Activated naive CD8-positive, alpha-beta T cell (primary cell): ENCODE measurements at regions not wholly inside any gene's neighbourhood (a gene's known extent, or its start where the extent isn't known, plus 50 kb on each side); places are given as distances from the start of the nearest gene placed in this dataset.
A peak's percentile ranks its signal among the peaks of the same experiment; 100 is the strongest.
"Not testable (repeated sequence)": the region's sequence is repeated elsewhere in the genome, so short reads cannot be mapped to it uniquely, and the experiment has no call there.

Experiments used
- H3K27ac Mint-ChIP-seq: one replicate; pipeline ENCODE4 v1.8.0; 2021; ENCODE audit warnings: mixed read lengths
- H3K27me3 Mint-ChIP-seq: one replicate; pipeline ENCODE4 v1.8.0; 2021; ENCODE audit warnings: mixed read lengths
- H3K36me3 Mint-ChIP-seq: one replicate; pipeline ENCODE4 v1.8.0; 2021; ENCODE audit warnings: mixed read lengths
- H3K4me1 Mint-ChIP-seq: one replicate; pipeline ENCODE4 v1.8.0; 2021; ENCODE audit warnings: low read depth, mixed read lengths
- H3K4me3 Mint-ChIP-seq: one replicate; pipeline ENCODE4 v1.8.0; 2021; ENCODE audit warnings: mild to moderate bottlenecking, mixed read lengths
- H3K9me3 Mint-ChIP-seq: one replicate; pipeline ENCODE4 v1.8.0; 2021; ENCODE audit warnings: low read depth, mixed read lengths

DNA sequence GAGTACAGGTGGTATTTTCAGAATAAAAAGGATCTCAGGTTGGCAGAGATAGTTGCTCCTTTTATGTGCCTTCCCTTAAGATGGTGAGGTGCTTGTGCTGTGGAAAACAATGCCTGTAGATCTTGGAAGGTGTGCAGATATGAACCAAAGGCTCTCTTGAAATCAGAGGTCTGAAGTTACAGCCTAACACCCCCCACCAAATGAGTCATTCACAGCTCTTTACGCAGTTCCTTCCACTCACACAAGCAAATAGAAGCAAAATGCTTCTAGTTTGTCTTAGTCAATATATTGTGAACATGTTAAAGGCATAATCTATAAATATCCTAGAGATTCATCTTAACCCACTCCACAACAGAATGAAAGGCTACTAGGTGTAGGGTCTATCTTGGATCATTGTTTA is 128.9 kb upstream of the NR5A2 start:
- no peak overlapping the region for H3K27ac Mint-ChIP-seq
- peaks cover 6% of the 10 kb centered on the region for H3K9me3 Mint-ChIP-seq
- H3K27me3 Mint-ChIP-seq: peaks cover 7% of the 10 kb centered on the region
- H3K4me1 Mint-ChIP-seq: no peaks in the 10 kb centered on the region
- no peaks in the 10 kb centered on the region for H3K36me3 Mint-ChIP-seq
- no peak overlapping the region for H3K4me3 Mint-ChIP-seq

DNA sequence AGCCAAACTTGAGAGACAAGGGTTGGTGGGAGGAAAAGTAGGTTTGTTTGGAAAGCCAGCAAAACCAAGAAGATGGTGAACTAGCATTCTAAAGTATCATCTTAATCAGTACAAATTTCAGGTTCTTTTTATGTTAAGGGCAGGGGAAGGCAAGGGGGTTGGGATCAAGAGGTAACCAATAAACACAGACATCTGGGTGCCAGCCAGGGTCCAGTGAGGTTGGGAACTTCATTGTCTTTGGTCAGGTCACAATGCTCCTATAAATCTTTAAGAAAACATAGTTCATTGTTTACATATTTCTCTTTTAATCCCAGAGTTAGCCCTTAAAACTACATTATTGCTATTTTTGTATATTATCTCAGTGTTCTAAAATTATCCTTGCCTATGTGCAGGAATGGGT is 126.2 kb upstream of the NR5A2 start:
- no peak overlapping the region for H3K4me3 Mint-ChIP-seq
- no peaks in the 10 kb centered on the region for H3K4me1 Mint-ChIP-seq
- H3K36me3 Mint-ChIP-seq: no peaks in the 10 kb centered on the region
- peaks cover 7% of the 10 kb centered on the region for H3K27me3 Mint-ChIP-seq
- peaks cover 6% of the 10 kb centered on the region for H3K9me3 Mint-ChIP-seq
- H3K27ac Mint-ChIP-seq: no peak overlapping the region

DNA sequence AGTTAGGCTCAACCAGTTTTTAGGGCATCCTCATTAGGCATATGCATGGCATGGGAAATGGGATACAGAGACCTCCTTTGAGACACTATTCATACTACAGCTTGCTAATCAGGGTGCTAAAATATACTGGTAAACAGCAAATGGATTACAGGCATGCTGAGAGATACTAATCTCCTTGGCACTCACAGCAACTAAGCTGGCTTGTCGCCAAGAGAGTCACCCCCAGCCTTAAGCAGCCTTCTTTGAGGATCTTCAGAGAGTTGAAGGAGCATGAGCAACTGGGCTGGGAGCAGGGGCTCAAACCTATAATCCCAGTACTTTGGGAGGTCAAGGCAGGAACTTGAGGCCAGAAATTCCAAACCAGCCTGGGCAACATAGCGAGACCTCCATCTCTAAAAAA is 120.1 kb upstream of the NR5A2 start:
- Mint-ChIP-seq H3K27me3 (no peaks in the 10 kb centered on the region), H3K9me3 (no peaks in the 10 kb centered on the region), H3K27ac (no peak overlapping the region), H3K4me1 (no peaks in the 10 kb centered on the region), H3K4me3 (no peak overlapping the region), H3K36me3 (no peaks in the 10 kb centered on the region)

DNA sequence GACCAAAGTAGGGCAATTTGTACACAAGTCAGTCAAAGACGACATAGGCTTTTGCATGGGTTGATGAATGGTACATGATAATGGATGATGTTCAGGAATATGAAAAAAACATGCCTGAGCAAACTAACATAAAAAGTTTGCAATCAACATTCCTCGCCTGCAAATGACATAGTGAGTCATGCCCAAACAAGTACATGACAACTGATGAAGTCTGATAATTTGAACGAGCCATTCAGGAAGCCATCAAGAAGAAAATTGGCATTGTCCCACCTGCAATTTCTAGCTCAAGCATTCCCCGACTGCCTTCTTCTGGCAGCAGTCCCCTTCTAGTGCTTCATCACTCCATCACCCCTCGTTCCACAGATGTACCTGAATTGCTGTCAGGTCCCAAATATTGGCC is 118.4 kb upstream of the NR5A2 start:
- Mint-ChIP-seq H3K4me1 (no peaks in the 10 kb centered on the region), H3K9me3 (no peaks in the 10 kb centered on the region), H3K27ac (no peak overlapping the region), H3K27me3 (peaks cover 3% of the 10 kb centered on the region), H3K4me3 (no peak overlapping the region), H3K36me3 (no peaks in the 10 kb centered on the region)

DNA sequence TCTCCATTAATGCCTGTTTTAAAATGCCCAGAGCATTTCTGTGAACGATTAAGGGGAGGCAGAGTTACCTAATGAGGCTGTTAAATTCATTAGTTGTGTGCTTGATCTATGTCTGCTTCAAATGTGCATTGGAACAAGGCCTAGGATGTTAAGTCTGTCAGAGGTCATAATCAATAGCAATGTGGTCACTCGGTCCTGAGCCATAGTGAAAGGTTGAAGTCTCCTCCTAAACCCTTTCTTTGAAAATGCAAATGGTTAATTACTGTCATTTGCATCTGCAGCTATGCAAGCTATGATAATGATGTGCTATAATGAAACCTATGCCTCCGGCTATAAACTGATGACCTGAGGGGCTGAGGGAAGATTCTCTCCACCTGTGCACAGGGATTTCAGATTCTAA is 114.2 kb upstream of the NR5A2 start:
- Mint-ChIP-seq H3K4me3 (no peak overlapping the region), H3K4me1 (no peaks in the 10 kb centered on the region), H3K27ac (no peak overlapping the region), H3K27me3 (peaks cover 6% of the 10 kb centered on the region), H3K9me3 (no peaks in the 10 kb centered on the region), H3K36me3 (no peaks in the 10 kb centered on the region)

DNA sequence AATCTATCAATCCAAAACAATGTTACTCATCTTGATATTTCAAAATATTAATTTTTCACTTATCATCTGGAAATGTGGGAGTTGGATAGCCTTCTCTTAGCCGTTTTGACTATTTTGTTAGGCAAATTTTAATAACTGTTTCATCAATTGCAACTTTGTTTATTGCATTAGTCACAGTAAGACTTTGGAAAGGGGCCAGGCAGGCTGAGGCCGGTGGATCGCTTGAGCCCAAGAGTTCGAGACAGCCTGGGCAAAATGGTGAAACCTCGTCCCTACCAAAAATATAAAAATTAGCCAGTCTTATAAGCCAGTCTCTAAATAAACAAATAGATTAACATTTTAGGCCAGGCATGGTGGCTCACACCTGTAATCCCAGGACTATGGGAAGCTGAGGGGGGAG is 113.0 kb upstream of the NR5A2 start:
- no peaks in the 10 kb centered on the region for H3K9me3 Mint-ChIP-seq
- no peak overlapping the region for H3K4me3 Mint-ChIP-seq
- H3K27me3 Mint-ChIP-seq: peaks cover 9% of the 10 kb centered on the region
- no peaks in the 10 kb centered on the region for H3K4me1 Mint-ChIP-seq
- no peak overlapping the region for H3K27ac Mint-ChIP-seq
- no peaks in the 10 kb centered on the region for H3K36me3 Mint-ChIP-seq

DNA sequence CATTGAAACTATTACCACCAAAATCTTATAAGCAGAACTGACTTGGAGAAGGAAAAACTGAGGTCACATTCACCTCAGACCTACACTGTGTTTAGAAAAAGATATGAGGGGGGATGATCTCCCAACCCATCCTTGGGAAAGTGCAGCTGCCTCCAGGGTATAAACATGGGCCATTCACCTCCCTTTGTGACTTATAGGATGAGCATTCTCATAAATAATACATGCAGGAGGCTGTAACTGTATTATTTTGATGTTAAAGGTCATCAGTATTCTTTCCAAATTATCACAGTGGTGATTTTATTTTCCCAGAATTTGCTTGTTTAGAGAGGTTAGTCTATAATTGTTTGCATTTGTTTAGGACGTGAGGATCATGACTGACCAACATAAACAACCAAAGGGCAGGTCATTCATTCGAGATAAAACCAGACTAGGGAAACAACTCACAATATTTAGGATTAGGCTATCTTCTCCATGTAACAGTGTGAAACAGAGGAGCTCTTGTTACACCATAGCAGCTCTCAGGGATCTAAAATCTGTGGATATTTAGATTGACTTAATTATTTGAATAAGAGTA is 109.2 kb upstream of the NR5A2 start:
- Mint-ChIP-seq H3K4me1 (no peaks in the 10 kb centered on the region), H3K27me3 (peaks cover 12% of the 10 kb centered on the region), H3K36me3 (no peaks in the 10 kb centered on the region), H3K9me3 (no peaks in the 10 kb centered on the region), H3K27ac (no peak overlapping the region), H3K4me3 (no peak overlapping the region)

DNA sequence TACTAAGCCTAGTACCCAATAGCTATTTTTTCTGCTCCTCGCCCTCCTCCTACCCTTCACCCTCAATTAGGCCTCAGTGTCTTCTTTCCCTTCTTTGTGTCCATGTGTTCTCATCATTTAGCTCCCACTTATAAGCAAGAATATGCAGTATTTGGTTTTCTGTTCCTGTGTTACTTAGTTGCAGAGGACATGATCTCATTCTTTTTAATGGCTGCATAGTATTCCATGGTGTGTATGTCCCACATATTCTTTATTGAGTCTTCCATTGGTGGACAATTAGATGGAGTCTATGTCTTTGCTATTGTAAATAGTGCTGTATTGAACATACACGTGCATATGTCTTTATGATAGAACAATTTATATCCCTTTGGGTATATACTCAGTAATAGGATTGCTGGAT is 106.9 kb upstream of the NR5A2 start:
- H3K36me3 Mint-ChIP-seq: no peaks in the 10 kb centered on the region
- H3K4me1 Mint-ChIP-seq: no peaks in the 10 kb centered on the region
- no peak overlapping the region for H3K4me3 Mint-ChIP-seq
- no peaks in the 10 kb centered on the region for H3K9me3 Mint-ChIP-seq
- H3K27ac Mint-ChIP-seq: no peak overlapping the region
- peaks cover 8% of the 10 kb centered on the region for H3K27me3 Mint-ChIP-seq

DNA sequence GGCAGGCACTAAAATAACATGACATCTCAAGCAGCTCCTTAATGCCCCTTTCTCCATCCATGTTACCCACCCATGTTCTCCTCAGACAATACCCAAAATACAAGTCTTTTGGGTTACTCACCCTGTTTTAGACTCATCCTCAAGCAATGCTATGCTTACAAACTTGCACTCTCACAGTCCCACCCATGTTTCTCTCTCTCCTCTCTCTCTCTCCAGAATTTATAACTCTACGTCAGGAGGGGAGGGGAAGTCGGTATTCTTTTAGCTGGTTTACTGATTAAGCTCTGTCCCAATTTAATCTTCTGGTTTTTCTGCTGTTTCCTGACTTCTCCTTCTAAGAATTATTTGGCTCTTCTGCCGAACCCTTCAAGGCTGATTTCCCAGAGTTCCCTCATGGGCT is 98.0 kb upstream of the NR5A2 start:
- H3K27me3 Mint-ChIP-seq: no peaks in the 10 kb centered on the region
- H3K4me1 Mint-ChIP-seq: peaks cover 8% of the 10 kb centered on the region
- no peaks in the 10 kb centered on the region for H3K36me3 Mint-ChIP-seq
- H3K27ac Mint-ChIP-seq: no peak overlapping the region
- peaks cover 4% of the 10 kb centered on the region for H3K9me3 Mint-ChIP-seq
- no peak overlapping the region for H3K4me3 Mint-ChIP-seq

DNA sequence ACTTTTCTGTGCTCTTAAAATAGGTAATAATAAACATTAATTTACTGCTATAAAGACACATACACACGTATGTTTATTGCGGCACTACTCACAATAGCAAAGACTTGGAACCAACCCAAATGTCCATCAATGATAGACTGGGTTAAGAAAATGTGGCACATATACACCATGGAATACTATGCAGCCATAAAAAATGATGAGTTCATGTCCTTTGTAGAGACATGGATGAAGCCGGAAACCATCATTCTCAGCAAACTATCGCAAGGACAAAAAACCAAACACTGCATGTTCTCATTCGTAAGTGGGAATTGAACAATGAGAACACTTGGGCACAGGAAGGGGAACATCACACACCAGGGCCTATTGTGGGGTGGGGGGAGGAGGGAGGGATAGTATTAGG is 97.4 kb upstream of the NR5A2 start:
- not testable (repeated sequence) for H3K27me3 Mint-ChIP-seq, H3K9me3 Mint-ChIP-seq, H3K36me3 Mint-ChIP-seq, H3K27ac Mint-ChIP-seq, H3K4me3 Mint-ChIP-seq, H3K4me1 Mint-ChIP-seq

DNA sequence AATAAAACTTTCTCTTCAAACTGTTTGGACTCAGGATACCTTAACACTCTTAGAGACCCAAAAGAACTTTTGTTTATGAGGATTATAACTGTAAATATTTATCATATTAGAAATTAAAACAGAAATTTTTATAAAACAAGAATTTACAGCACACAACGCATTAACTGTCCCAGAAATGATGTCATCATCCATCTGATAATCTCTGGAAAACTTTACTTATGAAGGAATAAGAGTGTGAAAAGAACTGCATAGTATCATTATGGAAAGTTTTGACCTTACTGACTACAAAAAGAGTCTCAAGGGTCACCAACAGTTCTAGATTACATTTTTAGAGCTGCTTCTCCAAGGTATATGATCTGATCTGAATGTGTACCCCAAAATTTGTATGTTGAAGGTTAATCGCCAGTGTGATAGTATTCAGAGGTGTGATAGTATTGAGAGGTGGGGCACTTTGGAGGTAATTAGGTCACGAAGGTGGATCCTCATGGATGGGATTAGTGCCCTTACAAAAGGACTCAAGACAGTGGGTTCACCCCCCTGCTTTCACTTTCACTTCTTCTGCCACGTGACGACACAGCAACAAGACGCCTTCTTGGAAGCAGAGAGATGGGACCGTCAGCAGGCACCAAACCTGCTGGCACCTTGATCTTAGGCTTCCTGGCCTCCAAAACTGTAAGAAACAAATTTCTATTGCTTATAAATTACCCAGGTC is 95.7 kb upstream of the NR5A2 start:
- Mint-ChIP-seq H3K27me3 (peaks cover 8% of the 10 kb centered on the region), H3K4me1 (peaks cover 8% of the 10 kb centered on the region), H3K4me3 (peak overlapping the region; percentile 62), H3K36me3 (no peaks in the 10 kb centered on the region), H3K9me3 (peaks cover 4% of the 10 kb centered on the region), H3K27ac (peak overlapping the region; percentile 16)

DNA sequence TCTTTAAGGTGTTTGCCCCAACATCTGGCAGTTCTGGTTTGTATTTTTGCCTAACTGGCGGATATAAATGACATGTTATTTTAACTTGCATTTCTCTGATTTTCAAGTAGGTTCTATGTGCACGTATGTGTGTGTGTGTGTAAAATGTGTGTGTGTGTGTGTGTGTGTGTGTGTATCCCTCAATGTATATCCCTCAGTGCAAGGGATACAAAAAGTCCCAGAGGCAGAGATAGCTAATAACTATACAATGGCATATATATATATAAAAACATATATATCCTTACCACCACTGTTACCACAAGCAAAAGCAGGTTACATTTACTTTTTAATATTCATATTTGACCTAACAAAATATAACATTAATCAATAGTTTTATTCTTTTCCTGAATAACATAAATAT is 95.0 kb upstream of the NR5A2 start:
- peak overlapping the region; percentile 62 for H3K4me3 Mint-ChIP-seq

DNA sequence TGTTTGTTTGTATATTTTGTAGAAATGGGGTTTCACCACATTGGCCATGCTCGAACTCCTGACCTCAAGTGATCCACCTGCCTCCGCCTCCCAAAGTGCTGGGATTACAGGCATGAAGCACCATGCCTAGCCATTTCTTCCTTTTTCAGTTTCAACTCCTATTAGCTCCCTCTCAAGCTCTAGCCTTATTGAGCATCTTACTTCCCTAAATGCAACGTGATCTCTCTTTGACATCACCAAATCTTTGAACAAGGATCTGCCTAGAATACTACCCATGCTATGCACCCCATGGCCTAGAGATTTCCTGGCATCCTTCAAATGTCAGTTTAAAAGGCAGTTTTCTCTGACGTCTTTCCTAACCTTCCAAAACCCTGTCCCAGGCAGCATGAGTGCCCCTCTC is 91.1 kb upstream of the NR5A2 start:
- Mint-ChIP-seq H3K9me3 (peaks cover 4% of the 10 kb centered on the region), H3K4me3 (no peak overlapping the region), H3K36me3 (no peaks in the 10 kb centered on the region), H3K27me3 (peaks cover 17% of the 10 kb centered on the region), H3K27ac (no peak overlapping the region), H3K4me1 (peaks cover 17% of the 10 kb centered on the region)

More for the DNA sequence above, 95.0 kb upstream of the NR5A2 start:
- peak overlapping the region; percentile 16 for H3K27ac Mint-ChIP-seq
- H3K36me3 Mint-ChIP-seq: no peaks in the 10 kb centered on the region
- peaks cover 10% of the 10 kb centered on the region for H3K27me3 Mint-ChIP-seq
- H3K9me3 Mint-ChIP-seq: peaks cover 4% of the 10 kb centered on the region
- H3K4me1 Mint-ChIP-seq: peaks cover 8% of the 10 kb centered on the region

DNA sequence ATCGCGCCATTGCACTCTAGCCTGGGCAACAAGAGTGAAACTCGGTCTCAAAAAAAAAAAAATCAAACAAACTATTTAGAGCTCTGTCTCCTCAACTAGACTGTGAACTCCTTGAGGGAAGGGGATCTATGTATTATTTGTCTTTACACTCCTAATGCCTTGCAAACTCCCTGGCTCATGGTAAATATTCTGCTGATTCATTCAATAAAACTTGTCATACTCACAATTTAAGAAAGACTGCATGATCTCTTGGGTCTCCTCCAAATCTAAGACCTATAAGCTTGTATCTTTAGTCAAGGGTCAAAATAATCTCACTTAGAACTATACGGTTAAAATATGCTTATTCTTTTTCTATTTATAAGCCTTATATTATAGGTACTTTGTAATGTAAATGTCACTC is 90.3 kb upstream of the NR5A2 start:
- H3K4me3 Mint-ChIP-seq: no peak overlapping the region
- peaks cover 19% of the 10 kb centered on the region for H3K4me1 Mint-ChIP-seq
- H3K27me3 Mint-ChIP-seq: peaks cover 17% of the 10 kb centered on the region
- H3K27ac Mint-ChIP-seq: no peak overlapping the region
- no peaks in the 10 kb centered on the region for H3K9me3 Mint-ChIP-seq
- no peaks in the 10 kb centered on the region for H3K36me3 Mint-ChIP-seq

DNA sequence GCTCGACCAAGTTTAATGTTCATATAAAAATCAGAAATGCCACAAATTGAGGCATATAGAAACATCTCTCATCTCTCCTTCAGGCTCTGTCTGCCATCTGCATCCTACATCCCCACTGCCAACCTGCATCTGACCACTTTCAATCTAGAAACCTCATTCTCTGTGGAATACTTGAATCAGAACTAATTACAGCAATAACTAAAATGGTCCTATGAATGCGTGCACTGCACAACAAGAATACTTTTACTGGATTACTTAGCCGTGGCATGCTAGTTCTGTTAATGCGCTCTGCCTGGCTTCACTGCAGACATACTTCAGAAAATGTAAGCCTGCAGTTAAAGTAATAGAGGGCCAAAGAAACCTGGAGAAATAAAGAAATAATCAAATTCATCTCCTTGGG is 89.8 kb upstream of the NR5A2 start:
- Mint-ChIP-seq H3K27ac (no peak overlapping the region), H3K27me3 (peaks cover 17% of the 10 kb centered on the region), H3K4me3 (no peak overlapping the region), H3K9me3 (no peaks in the 10 kb centered on the region), H3K4me1 (peaks cover 19% of the 10 kb centered on the region), H3K36me3 (no peaks in the 10 kb centered on the region)

DNA sequence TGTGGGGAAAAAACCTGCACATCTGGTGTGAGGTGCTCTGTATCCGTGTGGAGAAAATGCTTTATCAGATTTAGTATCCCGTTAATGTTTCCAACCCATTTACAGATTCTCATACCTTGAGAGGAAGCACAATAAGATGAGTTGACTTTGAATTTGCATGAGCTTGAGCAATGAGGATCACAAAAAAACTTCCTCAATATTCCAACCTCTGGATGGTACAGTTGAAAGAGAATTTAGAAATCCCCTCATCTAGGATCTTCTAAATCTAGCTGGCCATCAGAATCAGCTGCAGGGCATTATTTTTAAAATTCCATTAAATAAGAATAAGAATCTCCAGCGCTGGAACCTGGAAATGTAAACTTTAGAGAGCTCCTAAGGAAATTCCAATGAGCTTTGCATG is 82.5 kb upstream of the NR5A2 start:
- H3K36me3 Mint-ChIP-seq: no peaks in the 10 kb centered on the region
- no peak overlapping the region for H3K27ac Mint-ChIP-seq
- peaks cover 17% of the 10 kb centered on the region for H3K27me3 Mint-ChIP-seq
- H3K4me3 Mint-ChIP-seq: no peak overlapping the region
- peaks cover 19% of the 10 kb centered on the region for H3K4me1 Mint-ChIP-seq
- H3K9me3 Mint-ChIP-seq: no peaks in the 10 kb centered on the region
